GM06990 (cell line): ENCODE measurements at regions not wholly inside any gene's neighbourhood (a gene's known extent, or its start where the extent isn't known, plus 50 kb on each side); places are given as distances from the start of the nearest gene placed in this dataset.
"Not testable (repeated sequence)": the region's sequence is repeated elsewhere in the genome, so short reads cannot be mapped to it uniquely, and the experiment has no call there.

ENCODE experiments used
- DNase-seq: peaks from one replicate; pipeline ENCODE4 v3.0.0-alpha.2; 2011; ENCODE audit not compliant: insufficient read length; ENCODE audit errors: extremely low read depth
- H3K27me3 ChIP-seq: replicated peaks from 2 replicates; pipeline ENCODE4 v1.6.0; 2011; ENCODE audit warnings: low read length; ENCODE audit not compliant: control insufficient read depth, insufficient read depth
- H3K36me3 ChIP-seq: 2 replicates; pipeline ENCODE4 v1.5.1; 2011; ENCODE audit warnings: low read length; ENCODE audit not compliant: control insufficient read depth, insufficient read depth
- H3K4me3 ChIP-seq: replicated peaks from 2 replicates; pipeline ENCODE4 v1.5.1; 2011; ENCODE audit warnings: low read depth, mild to moderate bottlenecking, control low read depth, low read length
- TF ChIP-seq, protein P1 (sequence below): IDR thresholded peaks from 2 replicates; pipeline ENCODE4 v1.5.1; 2011; ENCODE audit warnings: low read length, control low read depth, mild to moderate bottlenecking, inconsistent platforms; ENCODE audit not compliant: insufficient read depth, poor library complexity, severe bottlenecking

- DNase-seq: no peak
- Histone ChIP-seq H3K4me3 (no peak overlapping the region), H3K27me3 (no peaks in the 10 kb centered on the region), H3K36me3 (no peaks in the 10 kb centered on the region)
- TF ChIP-seq, protein P1, sequence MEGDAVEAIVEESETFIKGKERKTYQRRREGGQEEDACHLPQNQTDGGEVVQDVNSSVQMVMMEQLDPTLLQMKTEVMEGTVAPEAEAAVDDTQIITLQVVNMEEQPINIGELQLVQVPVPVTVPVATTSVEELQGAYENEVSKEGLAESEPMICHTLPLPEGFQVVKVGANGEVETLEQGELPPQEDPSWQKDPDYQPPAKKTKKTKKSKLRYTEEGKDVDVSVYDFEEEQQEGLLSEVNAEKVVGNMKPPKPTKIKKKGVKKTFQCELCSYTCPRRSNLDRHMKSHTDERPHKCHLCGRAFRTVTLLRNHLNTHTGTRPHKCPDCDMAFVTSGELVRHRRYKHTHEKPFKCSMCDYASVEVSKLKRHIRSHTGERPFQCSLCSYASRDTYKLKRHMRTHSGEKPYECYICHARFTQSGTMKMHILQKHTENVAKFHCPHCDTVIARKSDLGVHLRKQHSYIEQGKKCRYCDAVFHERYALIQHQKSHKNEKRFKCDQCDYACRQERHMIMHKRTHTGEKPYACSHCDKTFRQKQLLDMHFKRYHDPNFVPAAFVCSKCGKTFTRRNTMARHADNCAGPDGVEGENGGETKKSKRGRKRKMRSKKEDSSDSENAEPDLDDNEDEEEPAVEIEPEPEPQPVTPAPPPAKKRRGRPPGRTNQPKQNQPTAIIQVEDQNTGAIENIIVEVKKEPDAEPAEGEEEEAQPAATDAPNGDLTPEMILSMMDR: no peak
Observed at GRCh38 chr2:67165523-67165990, 231.6 kb upstream of the ETAA1 start.

DNA sequence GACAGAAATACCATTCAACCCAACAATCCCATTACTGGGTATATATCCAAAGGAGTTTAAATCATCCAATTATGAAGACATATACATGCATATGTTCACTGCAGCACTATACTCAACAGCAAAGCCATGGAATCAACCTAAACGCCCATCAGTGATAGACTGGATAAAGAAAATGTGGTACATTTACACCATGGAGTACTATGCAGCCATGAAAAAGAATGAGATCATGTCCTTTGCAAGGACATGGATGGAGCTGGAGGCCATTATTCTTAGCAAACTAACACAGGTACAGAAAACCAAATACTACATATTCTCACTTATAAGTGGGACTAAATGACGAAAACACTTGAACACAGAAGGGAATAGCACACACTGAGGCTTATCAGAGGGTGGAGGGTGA, 230.6 kb upstream of the ETAA1 start:
- H3K4me3 ChIP-seq, H3K27me3 ChIP-seq, H3K36me3 ChIP-seq, DNase-seq: not testable (repeated sequence)

- H3K36me3 ChIP-seq: no peaks in the 10 kb centered on the region
- TF ChIP-seq, protein P1: no peak
- no peak for DNase-seq
- no peak overlapping the region for H3K4me3 ChIP-seq
- no peaks in the 10 kb centered on the region for H3K27me3 ChIP-seq
Observed at GRCh38 chr2:67169417-67170140, 227.6 kb upstream of the ETAA1 start.

DNA sequence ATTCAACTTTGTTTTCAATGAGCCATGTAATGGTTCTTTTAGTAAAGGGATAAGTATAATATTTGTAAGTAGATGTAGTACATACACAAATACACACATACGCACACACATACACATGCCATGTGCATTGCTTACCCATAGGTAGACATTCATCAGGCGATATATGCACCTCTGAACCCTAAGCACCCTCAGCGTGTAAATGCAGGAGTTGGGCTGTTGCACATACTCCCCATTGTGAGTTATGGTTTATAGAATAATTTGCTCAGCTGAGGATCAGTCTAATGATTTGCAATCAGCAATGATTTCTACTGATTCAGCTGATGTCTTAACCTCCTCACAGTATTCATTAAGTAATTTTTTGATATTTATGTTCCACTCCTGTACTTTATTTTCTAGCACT, 217.6 kb upstream of the ETAA1 start:
- Histone ChIP-seq H3K36me3 (no peaks in the 10 kb centered on the region), H3K27me3 (no peaks in the 10 kb centered on the region), H3K4me3 (no peak overlapping the region)
- TF ChIP-seq, protein P1: no peak
- DNase-seq: no peak

GRCh38 chr2:67180841-67181240, 216.3 kb upstream of the ETAA1 start:
- no peak for DNase-seq
- Histone ChIP-seq H3K4me3 (no peak overlapping the region), H3K36me3 (no peaks in the 10 kb centered on the region), H3K27me3 (no peaks in the 10 kb centered on the region)
- TF ChIP-seq, protein P1: no peak

DNA sequence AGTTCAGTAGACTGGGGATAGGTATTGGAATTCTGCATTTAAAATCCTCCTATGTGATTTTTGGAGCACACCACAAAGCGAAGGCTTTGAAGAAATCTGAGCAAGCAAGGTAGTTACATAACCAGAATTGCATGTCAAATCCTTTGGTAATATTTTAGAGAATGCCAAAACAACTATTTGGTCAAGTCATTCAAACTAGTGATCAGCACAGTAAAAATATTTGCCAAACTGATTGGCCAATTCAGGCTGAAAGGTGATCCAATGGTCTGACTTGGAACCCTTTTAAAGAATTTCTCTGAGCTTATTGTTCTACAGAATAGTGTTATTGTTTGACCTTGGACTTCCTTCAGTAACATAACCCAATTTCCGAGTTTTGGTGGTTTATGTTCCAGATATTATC, 214.2 kb upstream of the ETAA1 start:
- Histone ChIP-seq H3K36me3 (no peaks in the 10 kb centered on the region), H3K4me3 (no peak overlapping the region), H3K27me3 (no peaks in the 10 kb centered on the region)
- TF ChIP-seq, protein P1: no peak
- no peak for DNase-seq
